ENCODE measurements at regions not wholly inside any gene's neighbourhood (a gene's known extent, or its start where the extent isn't known, plus 50 kb on each side); places are given as distances from the start of the nearest gene placed in this dataset.

GRCh38 chr15:70469182-70469581 is 294.2 kb downstream of the UACA start:
- no peak for TF ChIP-seq CTCF (conservative IDR thresholded peaks at IDR 0.05; ENCODE audit: low read depth, low read length)
- no peak for TF ChIP-seq POLR2A (IDR thresholded peaks at IDR 0.05; ENCODE audit: low read depth, low read length)
- TF ChIP-seq RFX5 (IDR thresholded peaks at IDR 0.05; ENCODE audit: low read depth, low read length): no peak
- TF ChIP-seq RCOR1 (IDR thresholded peaks at IDR 0.05; ENCODE audit: insufficient replicate concordance, low read length): no peak
- no peak for TF ChIP-seq RAD21 (IDR thresholded peaks at IDR 0.05; ENCODE audit: low read length)
- no peak for TF ChIP-seq BHLHE40 (IDR thresholded peaks at IDR 0.05; ENCODE audit: low read depth, low read length)
- no peak for TF ChIP-seq SMC3 (IDR thresholded peaks at IDR 0.05; ENCODE audit: low read depth, low read length)
- no peak for TF ChIP-seq MAZ (IDR thresholded peaks at IDR 0.05; ENCODE audit: borderline replicate concordance, low read depth, low read length)
- TF ChIP-seq MAFK (IDR thresholded peaks at IDR 0.05; ENCODE audit: low read depth, low read length): no peak
